Stimulated activated CD8-positive, alpha-beta memory T cell treated with anti-CD3 and anti-CD28 coated beads, Interleukin-15, amount 100 ng/mL, for 4 hours (primary cell): ENCODE measurements at regions not wholly inside any gene's neighbourhood (a gene's known extent, or its start where the extent isn't known, plus 50 kb on each side); places are given as distances from the start of the nearest gene placed in this dataset.
"Not testable (repeated sequence)": the region's sequence is repeated elsewhere in the genome, so short reads cannot be mapped to it uniquely, and the experiment has no call there.

Experiments
- DNase-seq, 2 donors: peaks; one replicate each; pipeline ENCODE4 v3.0.0-alpha.2; 2020; ENCODE audit warnings: low read depth in 2 of 2

- no peak for DNase-seq
Measured at GRCh38 chr20:63145156-63145555, 70.8 kb downstream of the YTHDF1 start.

GRCh38 chr20:63142933-63143332 lies 73.0 kb downstream of the YTHDF1 start:
- DNase-seq = no peak

- DNase-seq = no peak
Measured at GRCh38 chr20:63141531-63141930, 74.4 kb downstream of the YTHDF1 start.

- DNase-seq = no peak
Measured at GRCh38 chr20:63140514-63141433, 75.2 kb downstream of the YTHDF1 start.

- no peak for DNase-seq
Measured at GRCh38 chr20:63139837-63140236, 76.1 kb downstream of the YTHDF1 start.

- no peak for DNase-seq
Measured at GRCh38 chr20:63139356-63139755, 76.6 kb downstream of the YTHDF1 start.

GRCh38 chr20:63138855-63139341 lies 77.0 kb downstream of the YTHDF1 start:
- no peak for DNase-seq

GRCh38 chr20:63137851-63138415 lies 78.0 kb downstream of the YTHDF1 start:
- no peak for DNase-seq

GRCh38 chr20:63136296-63136695 lies 79.6 kb downstream of the YTHDF1 start:
- DNase-seq = no peak

GRCh38 chr20:63135411-63135810 lies 80.5 kb downstream of the YTHDF1 start:
- no peak for DNase-seq

- DNase-seq = not testable (repeated sequence)
Measured at GRCh38 chr20:63134711-63135361, 81.1 kb downstream of the YTHDF1 start.

- no peak for DNase-seq
Measured at GRCh38 chr20:63134201-63134612, 81.7 kb downstream of the YTHDF1 start.

GRCh38 chr20:63133481-63134091 lies 82.3 kb downstream of the YTHDF1 start:
- no peak for DNase-seq

- DNase-seq = no peak
Measured at GRCh38 chr20:63132715-63133471, 83.0 kb downstream of the YTHDF1 start.

GRCh38 chr20:63132131-63132714 lies 83.7 kb downstream of the YTHDF1 start:
- DNase-seq = no peak

- DNase-seq = no peak
Measured at GRCh38 chr20:63130658-63131577, 85.0 kb downstream of the YTHDF1 start.

GRCh38 chr20:63129991-63130657 lies 85.8 kb downstream of the YTHDF1 start:
- DNase-seq = no peak

GRCh38 chr20:63129376-63129965 lies 86.5 kb downstream of the YTHDF1 start:
- DNase-seq = no peak

- DNase-seq = no peak
Measured at GRCh38 chr20:63128956-63129355, 87.0 kb downstream of the YTHDF1 start.
